Fibroblast of pulmonary artery (primary cell): ENCODE measurements at regions not wholly inside any gene's neighbourhood (a gene's known extent, or its start where the extent isn't known, plus 50 kb on each side); places are given as distances from the start of the nearest gene placed in this dataset.

Experiments used
- DNase-seq: peaks from one replicate; pipeline ENCODE4 v3.0.0-alpha.2; 2010; ENCODE audit warnings: low read depth
- H3K4me3 ChIP-seq: replicated peaks from 2 replicates; pipeline ENCODE4 v1.5.1; 2011; ENCODE audit warnings: low read depth, mild to moderate bottlenecking, control low read depth, low read length, moderate library complexity
- CTCF ChIP-seq: IDR thresholded peaks from 2 replicates; pipeline ENCODE4 v1.5.1; 2011; ENCODE audit warnings: mild to moderate bottlenecking, control low read depth, low read length, inconsistent platforms; ENCODE audit errors: missing control alignments

GRCh38 chr3:18758047-18758704 is 333.0 kb upstream of the SATB1 start:
- TF ChIP-seq CTCF: peak; percentile 58
- H3K4me3 ChIP-seq: no peak overlapping the region
- peak; percentile 57 for DNase-seq

GRCh38 chr3:18757476-18757875 is 332.3 kb upstream of the SATB1 start:
- no peak for DNase-seq
- no peak for TF ChIP-seq CTCF
- H3K4me3 ChIP-seq: no peak overlapping the region

GRCh38 chr3:18752273-18752934 is 327.3 kb upstream of the SATB1 start:
- no peak for TF ChIP-seq CTCF
- H3K4me3 ChIP-seq: no peak overlapping the region
- DNase-seq: no peak

GRCh38 chr3:18751514-18751913 is 326.4 kb upstream of the SATB1 start:
- TF ChIP-seq CTCF: no peak
- H3K4me3 ChIP-seq: no peak overlapping the region

GRCh38 chr3:18747383-18747782 is 322.2 kb upstream of the SATB1 start:
- no peak for DNase-seq
- H3K4me3 ChIP-seq: no peak overlapping the region
- TF ChIP-seq CTCF: no peak

More at GRCh38 chr3:18751514-18751913, 326.4 kb upstream of the SATB1 start:
- no peak for DNase-seq

- no peak overlapping the region for H3K4me3 ChIP-seq
- no peak for DNase-seq
- no peak for TF ChIP-seq CTCF
These were observed 320.3 kb upstream of the SATB1 start for GRCh38 chr3:18745472-18745871.

- no peak for TF ChIP-seq CTCF
- no peak overlapping the region for H3K4me3 ChIP-seq
- no peak for DNase-seq
These were observed 319.3 kb upstream of the SATB1 start for GRCh38 chr3:18744472-18744871.
